Right lobe of liver (tissue), 6 donors: ENCODE measurements at regions not wholly inside any gene's neighbourhood (a gene's known extent, or its start where the extent isn't known, plus 50 kb on each side); places are given as distances from the start of the nearest gene placed in this dataset.

ENCODE experiments used
- ATAC-seq, 4 donors: fragments of 200-7000 bp; cut with Tn5 transposase; one replicate each; pipeline ENCODE4 v1.9.1; 2020; ENCODE audit warnings: mild to moderate bottlenecking in 4 of 4, moderate library complexity in 4 of 4
- DNase-seq, 3 donors: peaks; one replicate each; pipeline ENCODE4 v3.0.0-alpha.2; 2020
- H3K27ac ChIP-seq, 3 donors: fragments of 200-600 bp; one replicate each; pipeline ENCODE4 v1.8.0; 2022
- H3K27me3 ChIP-seq, 2 donors: fragments of 200-600 bp; one replicate each; pipeline ENCODE4 v1.8.0; 2022
- H3K36me3 ChIP-seq, 4 donors: fragments of 200-600 bp; sonication (generic) in 1 of 4; one replicate each; pipeline versions ENCODE4 v1.5.1 to v1.8.0; 2017 to 2022; ENCODE audit warnings: control low read depth in 1 of 4
- H3K4me1 ChIP-seq, 4 donors: fragments of 200-600 bp; sonication (generic) in 1 of 4; one replicate each; pipeline versions ENCODE4 v1.5.1 to v1.8.0; 2017 to 2022; ENCODE audit warnings: control low read depth in 1 of 4
- H3K4me3 ChIP-seq, 3 donors: fragments of 200-600 bp; one replicate each; pipeline ENCODE4 v1.8.0; 2022
- H3K9me3 ChIP-seq, 4 donors: fragments of 200-600 bp; sonication (generic) in 1 of 4; one replicate each; pipeline versions ENCODE4 v1.5.1 to v1.8.0; 2017 to 2022; ENCODE audit warnings: control low read depth in 1 of 4
- POLR2A ChIP-seq: fragments of 450-650 bp; IDR thresholded peaks from one replicate; pipeline ENCODE4 v1.6.1; 2017; ENCODE audit warnings: antibody characterized with exemption, mild to moderate bottlenecking
- WGBS: methylation state at CpG from one replicate; pipeline ENCODE4 v1.1.6; 2018; ENCODE audit warnings: low coverage, low lambda C conversion rate; ENCODE audit not compliant: insufficient coverage; ENCODE audit errors: missing lambda C conversion rate; 5-methylcytosine and 5-hydroxymethylcytosine counted together
- intact Hi-C, 2 donors: fragments of 100-400 bp; cut with DNase I; formaldehyde crosslinking; loops; one replicate each; pipeline versions ENCODE4 v1.11.2 to v1.14.1; 2022
- TF ChIP-seq, protein P1 (sequence below), 4 donors: fragments of 200-600 bp in 3 of 4; fragments of 450-650 bp in 1 of 4; IDR thresholded peaks; one replicate each; pipeline versions ENCODE4 v1.5.1 to v1.8.0; 2016 to 2022; ENCODE audit warnings: antibody characterized with exemption in 4 of 4, mild to moderate bottlenecking in 2 of 4
- donor health status: DM: no; HTN: yes; CAD: no.
- donor health status: DM: no; HTN: no; CAD: no.
- donor health status: DM: no; HTN: no; CAD: no.
- donor health status: DM: no; HTN: yes; CAD: no.
- donor health status: DM: no; HTN: yes; CAD: no.

DNA sequence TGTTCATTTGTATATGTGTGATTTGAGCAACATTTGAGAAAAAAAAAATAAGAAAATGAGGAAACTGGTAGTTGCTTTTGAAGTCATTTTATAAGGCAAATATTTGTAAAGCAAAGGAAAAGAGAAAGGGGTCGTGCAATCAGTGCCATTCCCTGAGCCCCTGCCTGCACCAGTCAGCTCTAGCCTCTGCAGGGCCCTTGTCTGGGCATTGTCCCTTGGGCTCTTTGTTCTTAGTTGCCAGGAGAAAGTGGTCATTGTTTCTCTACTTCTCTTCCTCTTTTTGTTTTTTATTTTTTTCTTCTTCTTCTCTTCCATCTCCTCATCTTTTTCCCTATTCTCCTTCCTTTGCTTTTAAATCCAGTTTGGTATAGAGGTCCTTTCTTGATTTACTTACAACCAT, 175.3 kb upstream of the CREB1 start:
- Histone ChIP-seq H3K4me3 (no peak overlapping the region), H3K27ac (no peak overlapping the region), H3K9me3 (no peaks in the 10 kb centered on the region), H3K36me3 (no peaks in the 10 kb centered on the region), H3K4me1 (no peaks in the 10 kb centered on the region), H3K27me3 (no peaks in the 10 kb centered on the region)
- no peak for DNase-seq
- WGBS, result 56% methylated on average over 1 of the region's 1 CpG
- no peak for ATAC-seq
- TF ChIP-seq POLR2A, result no peak
- TF ChIP-seq, protein P1, sequence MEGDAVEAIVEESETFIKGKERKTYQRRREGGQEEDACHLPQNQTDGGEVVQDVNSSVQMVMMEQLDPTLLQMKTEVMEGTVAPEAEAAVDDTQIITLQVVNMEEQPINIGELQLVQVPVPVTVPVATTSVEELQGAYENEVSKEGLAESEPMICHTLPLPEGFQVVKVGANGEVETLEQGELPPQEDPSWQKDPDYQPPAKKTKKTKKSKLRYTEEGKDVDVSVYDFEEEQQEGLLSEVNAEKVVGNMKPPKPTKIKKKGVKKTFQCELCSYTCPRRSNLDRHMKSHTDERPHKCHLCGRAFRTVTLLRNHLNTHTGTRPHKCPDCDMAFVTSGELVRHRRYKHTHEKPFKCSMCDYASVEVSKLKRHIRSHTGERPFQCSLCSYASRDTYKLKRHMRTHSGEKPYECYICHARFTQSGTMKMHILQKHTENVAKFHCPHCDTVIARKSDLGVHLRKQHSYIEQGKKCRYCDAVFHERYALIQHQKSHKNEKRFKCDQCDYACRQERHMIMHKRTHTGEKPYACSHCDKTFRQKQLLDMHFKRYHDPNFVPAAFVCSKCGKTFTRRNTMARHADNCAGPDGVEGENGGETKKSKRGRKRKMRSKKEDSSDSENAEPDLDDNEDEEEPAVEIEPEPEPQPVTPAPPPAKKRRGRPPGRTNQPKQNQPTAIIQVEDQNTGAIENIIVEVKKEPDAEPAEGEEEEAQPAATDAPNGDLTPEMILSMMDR (IDR thresholded peaks at IDR 0.05), result no peak
- intact Hi-C loops, result no loop called here

DNA sequence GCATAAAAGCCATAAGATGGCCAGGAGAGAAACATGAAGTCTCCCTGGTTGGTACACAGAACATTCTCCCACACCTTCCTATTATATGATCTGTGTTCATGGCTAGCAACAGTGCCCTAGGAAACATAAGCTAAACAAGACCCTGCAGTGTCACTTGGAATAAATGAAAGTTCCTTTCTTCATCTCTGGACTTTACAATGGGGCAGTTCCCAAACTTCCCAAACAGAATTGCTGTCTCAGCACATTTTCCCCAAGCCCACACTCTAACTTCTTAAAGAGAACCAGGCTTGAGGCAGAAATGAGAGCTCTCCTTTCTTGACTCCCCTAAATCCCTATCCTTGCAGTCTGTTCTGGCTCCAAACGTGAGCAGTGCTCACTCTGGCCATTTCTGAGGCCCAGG, 173.2 kb upstream of the CREB1 start:
- no peaks in the 10 kb centered on the region for H3K4me1 ChIP-seq
- no peaks in the 10 kb centered on the region for H3K36me3 ChIP-seq
- H3K9me3 ChIP-seq, result no peaks in the 10 kb centered on the region
- ATAC-seq (no peak), DNase-seq (no peak)
- intact Hi-C loops, result no loop called here
- no peak for TF ChIP-seq POLR2A
- TF ChIP-seq, protein P1 (IDR thresholded peaks at IDR 0.05), result no peak
- no peaks in the 10 kb centered on the region for H3K27me3 ChIP-seq
- WGBS, result 45% methylated on average over 1 of the region's 1 CpG
- no peak overlapping the region for H3K4me3 ChIP-seq
- H3K27ac ChIP-seq, result no peak overlapping the region

DNA sequence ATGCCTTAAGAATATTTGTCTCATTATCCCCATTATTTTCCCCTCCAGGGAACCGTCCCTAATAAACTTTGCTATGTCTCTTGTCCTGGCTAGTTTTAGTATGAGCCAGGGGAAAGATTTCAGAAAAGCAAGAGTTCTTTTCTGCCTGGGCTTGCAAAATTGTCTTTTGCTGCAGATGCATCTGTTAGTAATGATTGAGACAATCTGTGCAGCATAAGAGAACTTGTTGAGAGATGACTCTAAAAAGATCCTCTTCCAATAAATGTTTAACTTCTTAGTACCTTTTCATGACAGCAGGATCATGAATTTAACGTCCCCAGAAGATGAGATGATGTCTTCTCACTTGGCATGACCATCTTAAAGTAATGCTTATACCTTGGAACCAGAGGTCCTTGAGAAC, 172.5 kb upstream of the CREB1 start:
- no peak for ATAC-seq
- Histone ChIP-seq H3K4me3 (no peak overlapping the region), H3K36me3 (no peaks in the 10 kb centered on the region), H3K27ac (no peak overlapping the region), H3K9me3 (no peaks in the 10 kb centered on the region), H3K4me1 (no peaks in the 10 kb centered on the region), H3K27me3 (no peaks in the 10 kb centered on the region)
- no peak for DNase-seq
- intact Hi-C loops, result no loop called here
- WGBS, result 61% methylated on average over 2 of the region's 2 CpGs
- TF ChIP-seq POLR2A, result no peak
- TF ChIP-seq, protein P1 (IDR thresholded peaks at IDR 0.05), result no peak

DNA sequence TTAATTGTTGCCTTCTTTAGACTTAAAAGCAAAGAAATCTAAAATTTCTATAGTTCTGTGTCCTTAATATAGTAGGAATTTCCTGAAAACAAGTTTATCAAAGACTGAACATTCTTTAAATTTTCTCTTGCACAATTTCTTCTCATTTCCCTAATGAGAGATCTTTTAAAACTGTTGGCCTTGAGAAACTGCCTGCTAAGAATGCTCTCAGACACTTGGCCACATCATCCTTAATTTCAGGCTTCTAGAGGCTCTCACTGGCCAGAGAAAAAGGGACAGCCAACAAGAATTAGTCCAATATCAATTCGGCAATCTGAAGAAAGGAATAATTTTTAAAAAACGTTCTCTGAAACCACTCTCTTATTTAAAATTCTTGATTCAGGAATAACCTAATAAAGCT, 167.0 kb upstream of the CREB1 start:
- H3K36me3 ChIP-seq, result no peaks in the 10 kb centered on the region
- WGBS, result 66% methylated on average over 2 of the region's 2 CpGs
- intact Hi-C loops, result no loop called here
- no peaks in the 10 kb centered on the region for H3K4me1 ChIP-seq
- H3K9me3 ChIP-seq, result no peaks in the 10 kb centered on the region
- no peak overlapping the region for H3K4me3 ChIP-seq
- H3K27me3 ChIP-seq, result no peaks in the 10 kb centered on the region
- no peak for ATAC-seq
- no peak overlapping the region for H3K27ac ChIP-seq
- TF ChIP-seq, protein P1 (IDR thresholded peaks at IDR 0.05), result no peak
- no peak for TF ChIP-seq POLR2A
- no peak for DNase-seq

DNA sequence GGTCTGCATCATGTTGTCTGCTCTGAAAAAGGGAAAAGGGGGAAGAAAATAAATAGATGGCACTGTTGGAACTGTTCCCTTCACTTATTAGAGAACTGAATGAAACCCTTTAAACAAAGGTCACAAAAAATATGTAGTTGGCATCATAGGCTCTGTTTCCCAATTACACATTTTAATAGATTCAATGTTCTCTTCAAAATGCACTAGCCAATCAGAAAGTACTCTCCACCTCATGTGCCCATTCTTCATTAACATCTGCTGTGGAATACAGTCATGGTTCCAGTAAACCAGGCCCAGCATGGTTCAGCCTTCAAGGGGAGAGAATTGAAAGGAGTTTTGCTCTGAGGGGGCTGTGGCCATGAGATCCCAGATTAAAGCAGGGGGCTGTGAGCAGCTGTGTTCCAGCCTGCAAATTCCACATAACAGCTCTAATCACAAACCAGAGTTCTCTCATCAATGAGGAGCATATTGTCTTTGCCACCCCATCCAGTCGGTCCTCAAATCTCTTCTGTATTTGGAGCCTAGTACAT, 165.9 kb upstream of the CREB1 start:
- Histone ChIP-seq H3K4me3 (no peak overlapping the region), H3K27ac (no peak overlapping the region), H3K9me3 (no peaks in the 10 kb centered on the region), H3K4me1 (no peaks in the 10 kb centered on the region), H3K27me3 (no peaks in the 10 kb centered on the region), H3K36me3 (no peaks in the 10 kb centered on the region)
- WGBS, result 77% methylated on average over 1 of the region's 1 CpG
- TF ChIP-seq, protein P1 (IDR thresholded peaks at IDR 0.05), result no peak
- TF ChIP-seq POLR2A, result no peak
- ATAC-seq, result no peak
- no peak for DNase-seq
- intact Hi-C loops, result no loop called here
